Neutrophil (primary cell): ENCODE measurements at regions not wholly inside any gene's neighbourhood (a gene's known extent, or its start where the extent isn't known, plus 50 kb on each side); places are given as distances from the start of the nearest gene placed in this dataset.

ENCODE experiments used
- H3K27ac ChIP-seq: fragments of 200-600 bp; sonication (generic); 2 replicates; pipeline ENCODE4 v1.5.1; 2016; ENCODE audit warnings: mild to moderate bottlenecking, moderate library complexity
- H3K27me3 ChIP-seq: fragments of 200-600 bp; sonication (generic); 2 replicates; pipeline ENCODE4 v1.6.0; 2016; ENCODE audit warnings: mild to moderate bottlenecking
- H3K36me3 ChIP-seq: fragments of 200-600 bp; sonication (generic); 2 replicates; pipeline ENCODE4 v1.5.1; 2017
- H3K4me1 ChIP-seq, 2 experiments: fragments of 200-600 bp in 1 of 2; sonication (generic) in 1 of 2; 1 replicate in 1 of 2; 2 replicates in 1 of 2; pipeline versions ENCODE4 v1.5.1 to v1.6.1; 2013 to 2016; ENCODE audit warnings: low read depth in 1 of 2, low read length in 1 of 2, mild to moderate bottlenecking in 1 of 2, moderate library complexity in 1 of 2; ENCODE audit not compliant: control insufficient read depth in 1 of 2, insufficient read depth in 1 of 2
- H3K4me3 ChIP-seq, 2 experiments: fragments of 200-600 bp in 1 of 2; sonication (generic) in 1 of 2; 1 replicate in 1 of 2; 2 replicates in 1 of 2; pipeline ENCODE4 v1.5.1; 2013 to 2016; ENCODE audit warnings: low read depth in 1 of 2, low read length in 1 of 2, mild to moderate bottlenecking in 1 of 2, moderate library complexity in 1 of 2
- H3K9me3 ChIP-seq: fragments of 200-600 bp; sonication (generic); 2 replicates; pipeline ENCODE4 v1.5.1; 2016
- CTCF ChIP-seq: fragments of 200-600 bp; sonication (generic); IDR thresholded peaks from 2 replicates; pipeline ENCODE4 v1.5.1; 2016; ENCODE audit warnings: antibody characterized with exemption

GRCh38 chr21:15301014-15301413, 236.2 kb upstream of the NRIP1 start:
- Histone ChIP-seq H3K36me3 (no peaks in the 10 kb centered on the region), H3K4me1 (no peaks in the 10 kb centered on the region), H3K27me3 (no peaks in the 10 kb centered on the region), H3K4me3 (no peak overlapping the region), H3K9me3 (no peaks in the 10 kb centered on the region), H3K27ac (no peak overlapping the region)
- no peak for TF ChIP-seq CTCF

- Histone ChIP-seq H3K4me3 (no peak overlapping the region), H3K36me3 (no peaks in the 10 kb centered on the region), H3K27ac (no peak overlapping the region), H3K9me3 (no peaks in the 10 kb centered on the region), H3K4me1 (no peaks in the 10 kb centered on the region), H3K27me3 (no peaks in the 10 kb centered on the region)
- TF ChIP-seq CTCF, result no peak
Observed at GRCh38 chr21:15301736-15302135, 236.9 kb upstream of the NRIP1 start.

GRCh38 chr21:15306271-15306670, 241.5 kb upstream of the NRIP1 start:
- H3K9me3 ChIP-seq, result no peaks in the 10 kb centered on the region
- H3K27me3 ChIP-seq, result no peaks in the 10 kb centered on the region
- H3K4me3 ChIP-seq, result no peak overlapping the region
- no peaks in the 10 kb centered on the region for H3K36me3 ChIP-seq
- H3K27ac ChIP-seq, result no peak overlapping the region
- H3K4me1 ChIP-seq, result no peaks in the 10 kb centered on the region
- TF ChIP-seq CTCF, result no peak

DNA sequence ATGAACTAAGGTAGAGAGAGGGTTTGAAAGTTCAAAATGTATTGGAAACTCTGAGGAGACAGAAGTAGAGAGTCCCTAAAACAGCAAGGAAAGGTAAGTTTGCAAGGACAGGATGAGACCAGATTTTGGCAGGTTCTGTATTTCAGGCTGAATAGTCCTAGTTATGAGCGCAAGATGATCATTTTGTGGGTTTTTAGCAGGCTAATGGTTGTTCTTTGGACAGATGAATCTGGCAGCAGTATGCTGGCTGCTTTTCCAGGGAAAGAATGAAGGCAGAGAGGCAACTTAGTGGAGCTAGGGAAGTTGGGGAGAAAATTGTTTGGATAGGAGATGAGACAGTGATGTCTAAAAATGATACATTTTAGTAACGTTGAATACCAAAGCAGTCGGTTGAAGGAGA, 243.5 kb upstream of the NRIP1 start:
- Histone ChIP-seq H3K9me3 (no peaks in the 10 kb centered on the region), H3K36me3 (no peaks in the 10 kb centered on the region), H3K4me3 (no peak overlapping the region), H3K27ac (no peak overlapping the region), H3K27me3 (no peaks in the 10 kb centered on the region), H3K4me1 (no peaks in the 10 kb centered on the region)
- TF ChIP-seq CTCF, result no peak

GRCh38 chr21:15309022-15309590, 244.3 kb upstream of the NRIP1 start:
- no peak overlapping the region for H3K27ac ChIP-seq
- no peak overlapping the region for H3K4me3 ChIP-seq
- H3K4me1 ChIP-seq, result no peaks in the 10 kb centered on the region
- H3K27me3 ChIP-seq, result no peaks in the 10 kb centered on the region
- no peaks in the 10 kb centered on the region for H3K36me3 ChIP-seq
- no peak for TF ChIP-seq CTCF
- no peaks in the 10 kb centered on the region for H3K9me3 ChIP-seq

GRCh38 chr21:15309721-15310120, 244.9 kb upstream of the NRIP1 start:
- Histone ChIP-seq H3K4me1 (no peaks in the 10 kb centered on the region), H3K4me3 (no peak overlapping the region), H3K27me3 (no peaks in the 10 kb centered on the region), H3K9me3 (no peaks in the 10 kb centered on the region), H3K36me3 (no peaks in the 10 kb centered on the region), H3K27ac (no peak overlapping the region)
- TF ChIP-seq CTCF, result no peak
